GM18868 (cell line): ENCODE measurements at regions not wholly inside any gene's neighbourhood (a gene's known extent, or its start where the extent isn't known, plus 50 kb on each side); places are given as distances from the start of the nearest gene placed in this dataset.
"Not testable (repeated sequence)": the region's sequence is repeated elsewhere in the genome, so short reads cannot be mapped to it uniquely, and the experiment has no call there.

Experiments used
- ATAC-seq: cut with Tn5 transposase; IDR thresholded peaks from one replicate; pipeline ENCODE4 v1.9.1; 2021; ENCODE audit warnings: mild to moderate bottlenecking, moderate library complexity; ENCODE audit not compliant: unreplicated experiment

- ATAC-seq = no peak
Observed at GRCh38 chr18:54662986-54663385, 71.9 kb downstream of the DYNAP start.

GRCh38 chr18:54669701-54670100 is 78.7 kb downstream of the DYNAP start:
- ATAC-seq = not testable (repeated sequence)

GRCh38 chr18:54671291-54671881 is 80.3 kb downstream of the DYNAP start:
- no peak for ATAC-seq

- ATAC-seq = no peak
Observed at GRCh38 chr18:54672109-54672508, 81.1 kb downstream of the DYNAP start.

- ATAC-seq = no peak
Observed at GRCh38 chr18:54672846-54673475, 81.9 kb downstream of the DYNAP start.

- ATAC-seq = no peak
Observed at GRCh38 chr18:54673936-54674335, 82.9 kb downstream of the DYNAP start.

GRCh38 chr18:54675076-54675475 is 84.0 kb downstream of the DYNAP start:
- ATAC-seq = no peak

GRCh38 chr18:54679318-54680149 is 88.5 kb downstream of the DYNAP start:
- ATAC-seq = peak; percentile 78

- no peak for ATAC-seq
Observed at GRCh38 chr18:54684784-54685183, 93.7 kb downstream of the DYNAP start.

GRCh38 chr18:54689319-54689718 is 98.3 kb downstream of the DYNAP start:
- ATAC-seq = no peak

GRCh38 chr18:54690198-54690597 is 99.2 kb downstream of the DYNAP start:
- no peak for ATAC-seq

GRCh38 chr18:54692463-54692862 is 101.4 kb downstream of the DYNAP start:
- ATAC-seq = no peak

GRCh38 chr18:54696616-54697293 is 105.7 kb downstream of the DYNAP start:
- ATAC-seq = no peak

GRCh38 chr18:54700580-54700979 is 109.5 kb downstream of the DYNAP start:
- no peak for ATAC-seq

GRCh38 chr18:54702686-54703085 is 111.6 kb downstream of the DYNAP start:
- ATAC-seq = no peak

GRCh38 chr18:54710074-54710899 is 118.0 kb upstream of the RAB27B start:
- ATAC-seq = no peak

GRCh38 chr18:54710900-54711281 is 117.4 kb upstream of the RAB27B start:
- ATAC-seq = no peak

- no peak for ATAC-seq
Observed at GRCh38 chr18:54712306-54712705, 116.0 kb upstream of the RAB27B start.

GRCh38 chr18:54712758-54713157 is 115.5 kb upstream of the RAB27B start:
- ATAC-seq = no peak

GRCh38 chr18:54713386-54713785 is 114.9 kb upstream of the RAB27B start:
- ATAC-seq = no peak

GRCh38 chr18:54714851-54715250 is 113.4 kb upstream of the RAB27B start:
- no peak for ATAC-seq
